Fibroblast of lung (primary cell): ENCODE measurements at regions not wholly inside any gene's neighbourhood (a gene's known extent, or its start where the extent isn't known, plus 50 kb on each side); places are given as distances from the start of the nearest gene placed in this dataset.

Experiments used
- DNase-seq, 2 donors: peaks; one replicate each; pipeline versions ENCODE4 v3.0.0 to v3.0.0-alpha.2; 2010; ENCODE audit warnings: low read depth in 2 of 2
- H2AFZ ChIP-seq: 2 replicates; pipeline ENCODE4 v1.5.1; 2012; ENCODE audit warnings: low read length, control low read depth, inconsistent platforms
- H3K27ac ChIP-seq: 2 replicates; pipeline ENCODE4 v1.5.1; 2011; ENCODE audit warnings: low read length, control low read depth; ENCODE audit not compliant: insufficient read depth
- H3K27me3 ChIP-seq: 2 replicates; pipeline ENCODE4 v1.5.1; 2011; ENCODE audit warnings: mild to moderate bottlenecking, low read length; ENCODE audit not compliant: control insufficient read depth, insufficient read depth
- H3K36me3 ChIP-seq: 2 replicates; pipeline ENCODE4 v1.5.1; 2011; ENCODE audit warnings: low read length; ENCODE audit not compliant: control insufficient read depth, insufficient read depth
- H3K4me1 ChIP-seq: 2 replicates; pipeline ENCODE4 v1.5.1; 2011; ENCODE audit warnings: low read length; ENCODE audit not compliant: control insufficient read depth, insufficient read depth; ENCODE audit errors: extremely low read depth
- H3K4me2 ChIP-seq: 2 replicates; pipeline ENCODE4 v1.5.1; 2011; ENCODE audit warnings: low read length, control low read depth; ENCODE audit not compliant: insufficient read depth; ENCODE audit errors: extremely low read depth
- H3K4me3 ChIP-seq, 4 experiments: fragments of 200-600 bp in 1 of 4; sonication (generic) in 1 of 4; replicated peaks in 1 of 4; 2 replicates each; pipeline ENCODE4 v1.5.1; 2011 to 2016; ENCODE audit warnings: low read length in 4 of 4, low read depth in 3 of 4, mild to moderate bottlenecking in 3 of 4, control low read depth in 2 of 4, inconsistent platforms in 1 of 4, mixed read lengths in 1 of 4; ENCODE audit not compliant: insufficient read depth in 1 of 4; ENCODE audit errors: control extremely low read depth in 1 of 4
- H3K79me2 ChIP-seq: 2 replicates; pipeline ENCODE4 v1.5.1; 2012; ENCODE audit warnings: mild to moderate bottlenecking, low read length, inconsistent platforms; ENCODE audit not compliant: control insufficient read depth, insufficient read depth
- H3K9ac ChIP-seq: 2 replicates; pipeline ENCODE4 v1.5.1; 2011; ENCODE audit warnings: mild to moderate bottlenecking, low read length, control low read depth; ENCODE audit not compliant: insufficient read depth
- H3K9me3 ChIP-seq: 2 replicates; pipeline ENCODE4 v1.5.1; 2012; ENCODE audit warnings: low read depth, low read length; ENCODE audit not compliant: control insufficient read depth, insufficient read depth
- H4K20me1 ChIP-seq: 2 replicates; pipeline ENCODE4 v1.5.1; 2011; ENCODE audit warnings: low read length; ENCODE audit not compliant: control insufficient read depth, insufficient read depth; ENCODE audit errors: extremely low read depth
- CTCF ChIP-seq, 2 donors: IDR thresholded peaks in 1 of 2; conservative IDR thresholded peaks in 1 of 2; 1 replicate in 1 of 2; 2 replicates in 1 of 2; pipeline ENCODE4 v1.5.1; 2011 to 2012; ENCODE audit warnings: low read length in 2 of 2, control low read depth in 1 of 2, inconsistent platforms in 1 of 2, low read depth in 1 of 2, mild to moderate bottlenecking in 1 of 2
- EZH2 ChIP-seq: IDR thresholded peaks from 2 replicates; pipeline ENCODE4 v1.5.1; 2012; ENCODE audit warnings: low read length, control low read depth, mild to moderate bottlenecking; ENCODE audit errors: missing control alignments

GRCh38 chr6:114579486-114579885 is 236.7 kb upstream of the HS3ST5 start:
- DNase-seq = no peak
- Histone ChIP-seq H3K4me2 (no peak overlapping the region), H2AFZ (no peak overlapping the region), H3K4me1 (no peaks in the 10 kb centered on the region), H3K27ac (no peak overlapping the region), H4K20me1 (no peaks in the 10 kb centered on the region), H3K9ac (no peak overlapping the region), H3K36me3 (no peaks in the 10 kb centered on the region), H3K79me2 (no peaks in the 10 kb centered on the region), H3K9me3 (no peaks in the 10 kb centered on the region), H3K4me3 (no peak overlapping the region), H3K27me3 (no peaks in the 10 kb centered on the region)
- no peak for TF ChIP-seq CTCF (conservative IDR thresholded peaks at IDR 0.05 in 1 of 2, IDR thresholded peaks at IDR 0.05 in 1 of 2; ENCODE audit: low read depth in 1 of 2, low read length in 2 of 2)
- no peak for TF ChIP-seq EZH2

GRCh38 chr6:114577109-114577508 is 234.3 kb upstream of the HS3ST5 start:
- Histone ChIP-seq H3K27me3 (no peaks in the 10 kb centered on the region), H3K79me2 (no peaks in the 10 kb centered on the region), H3K9ac (no peak overlapping the region), H3K4me3 (no peak overlapping the region), H3K9me3 (no peaks in the 10 kb centered on the region), H2AFZ (no peak overlapping the region), H3K27ac (no peak overlapping the region), H3K36me3 (no peaks in the 10 kb centered on the region), H3K4me1 (no peaks in the 10 kb centered on the region), H4K20me1 (no peaks in the 10 kb centered on the region), H3K4me2 (no peak overlapping the region)
- TF ChIP-seq CTCF (conservative IDR thresholded peaks at IDR 0.05 in 1 of 2, IDR thresholded peaks at IDR 0.05 in 1 of 2; ENCODE audit: low read depth in 1 of 2, low read length in 2 of 2) = no peak
- no peak for TF ChIP-seq EZH2
- DNase-seq = no peak

GRCh38 chr6:114576330-114576729 is 233.5 kb upstream of the HS3ST5 start:
- DNase-seq = no peak
- Histone ChIP-seq H3K36me3 (no peaks in the 10 kb centered on the region), H3K27ac (no peak overlapping the region), H3K4me3 (no peak overlapping the region), H3K4me2 (no peak overlapping the region), H3K9ac (no peak overlapping the region), H3K27me3 (no peaks in the 10 kb centered on the region), H2AFZ (no peak overlapping the region), H3K4me1 (no peaks in the 10 kb centered on the region), H4K20me1 (no peaks in the 10 kb centered on the region), H3K9me3 (no peaks in the 10 kb centered on the region), H3K79me2 (no peaks in the 10 kb centered on the region)
- TF ChIP-seq CTCF (conservative IDR thresholded peaks at IDR 0.05 in 1 of 2, IDR thresholded peaks at IDR 0.05 in 1 of 2; ENCODE audit: low read depth in 1 of 2, low read length in 2 of 2) = no peak
- TF ChIP-seq EZH2 = no peak
